HG03342 (cell line): ENCODE measurements at regions not wholly inside any gene's neighbourhood (a gene's known extent, or its start where the extent isn't known, plus 50 kb on each side); places are given as distances from the start of the nearest gene placed in this dataset.
"Not testable (repeated sequence)": the region's sequence is repeated elsewhere in the genome, so short reads cannot be mapped to it uniquely, and the experiment has no call there.

Experiments used
- ATAC-seq: cut with Tn5 transposase; IDR thresholded peaks from one replicate; pipeline ENCODE4 v1.9.1; 2021; ENCODE audit warnings: mild to moderate bottlenecking, moderate library complexity; ENCODE audit not compliant: unreplicated experiment

- ATAC-seq = no peak
Measured at GRCh38 chr7:87007038-87007437, 52.4 kb downstream of the ELAPOR2 start.

GRCh38 chr7:87004956-87005355 is 54.5 kb downstream of the ELAPOR2 start:
- ATAC-seq = no peak

- no peak for ATAC-seq
Measured at GRCh38 chr7:87003872-87004798, 55.3 kb downstream of the ELAPOR2 start.

GRCh38 chr7:87001214-87001613 is 58.2 kb downstream of the ELAPOR2 start:
- no peak for ATAC-seq

- ATAC-seq = no peak
Measured at GRCh38 chr7:87000344-87000743, 59.1 kb downstream of the ELAPOR2 start.

- no peak for ATAC-seq
Measured at GRCh38 chr7:86999750-87000149, 59.7 kb downstream of the ELAPOR2 start.

GRCh38 chr7:86995814-86996213 is 63.6 kb downstream of the ELAPOR2 start:
- ATAC-seq = no peak

- no peak for ATAC-seq
Measured at GRCh38 chr7:86995052-86995725, 64.3 kb downstream of the ELAPOR2 start.

GRCh38 chr7:86991771-86992191 is 67.7 kb downstream of the ELAPOR2 start:
- ATAC-seq = no peak

- ATAC-seq = peak; percentile 95
Measured at GRCh38 chr7:86991093-86991769, 68.2 kb downstream of the ELAPOR2 start.

- ATAC-seq = no peak
Measured at GRCh38 chr7:86989407-86989806, 70.0 kb downstream of the ELAPOR2 start.

GRCh38 chr7:86987834-86988233 is 71.6 kb downstream of the ELAPOR2 start:
- ATAC-seq = not testable (repeated sequence)

- not testable (repeated sequence) for ATAC-seq
Measured at GRCh38 chr7:86987358-86987757, 72.1 kb downstream of the ELAPOR2 start.

- ATAC-seq = not testable (repeated sequence)
Measured at GRCh38 chr7:86985342-86985741, 74.1 kb downstream of the ELAPOR2 start.

GRCh38 chr7:86983654-86984053 is 75.8 kb downstream of the ELAPOR2 start:
- not testable (repeated sequence) for ATAC-seq

- not testable (repeated sequence) for ATAC-seq
Measured at GRCh38 chr7:86981937-86982336, 77.5 kb downstream of the ELAPOR2 start.

GRCh38 chr7:86981127-86981526 is 78.3 kb downstream of the ELAPOR2 start:
- ATAC-seq = no peak

- ATAC-seq = no peak
Measured at GRCh38 chr7:86980223-86980622, 79.2 kb downstream of the ELAPOR2 start.

GRCh38 chr7:86978808-86979506 is 80.5 kb downstream of the ELAPOR2 start:
- peak; percentile 95 for ATAC-seq

GRCh38 chr7:86976958-86977357 is 82.5 kb downstream of the ELAPOR2 start:
- ATAC-seq = no peak

GRCh38 chr7:86975914-86976313 is 83.5 kb downstream of the ELAPOR2 start:
- ATAC-seq = no peak
